GM19467 (cell line): ENCODE measurements at regions not wholly inside any gene's neighbourhood (a gene's known extent, or its start where the extent isn't known, plus 50 kb on each side); places are given as distances from the start of the nearest gene placed in this dataset.

ENCODE experiments used
- ATAC-seq: cut with Tn5 transposase; IDR thresholded peaks from one replicate; pipeline ENCODE4 v1.9.1; 2021; ENCODE audit warnings: mild to moderate bottlenecking, moderate library complexity; ENCODE audit not compliant: unreplicated experiment

- no peak for ATAC-seq
Measured at GRCh38 chr10:3692387-3692999, 92.5 kb downstream of the KLF6 start.

GRCh38 chr10:3691482-3691881 is 93.5 kb downstream of the KLF6 start:
- no peak for ATAC-seq

- no peak for ATAC-seq
Measured at GRCh38 chr10:3689871-3690510, 95.0 kb downstream of the KLF6 start.

- no peak for ATAC-seq
Measured at GRCh38 chr10:3687510-3688081, 97.4 kb downstream of the KLF6 start.

- no peak for ATAC-seq
Measured at GRCh38 chr10:3685384-3685783, 99.6 kb downstream of the KLF6 start.

- no peak for ATAC-seq
Measured at GRCh38 chr10:3684891-3685290, 100.1 kb downstream of the KLF6 start.

GRCh38 chr10:3683560-3683959 is 101.4 kb downstream of the KLF6 start:
- ATAC-seq: no peak

GRCh38 chr10:3682745-3683144 is 102.3 kb downstream of the KLF6 start:
- ATAC-seq: no peak

- ATAC-seq: no peak
Measured at GRCh38 chr10:3681642-3682554, 103.1 kb downstream of the KLF6 start.

GRCh38 chr10:3679950-3680629 is 104.9 kb downstream of the KLF6 start:
- no peak for ATAC-seq

- ATAC-seq: no peak
Measured at GRCh38 chr10:3678629-3679227, 106.3 kb downstream of the KLF6 start.

- no peak for ATAC-seq
Measured at GRCh38 chr10:3676564-3676963, 108.4 kb downstream of the KLF6 start.

GRCh38 chr10:3672220-3672619 is 112.8 kb downstream of the KLF6 start:
- no peak for ATAC-seq

- no peak for ATAC-seq
Measured at GRCh38 chr10:3671386-3671955, 113.5 kb downstream of the KLF6 start.

GRCh38 chr10:3668966-3669330 is 116.1 kb downstream of the KLF6 start:
- no peak for ATAC-seq

GRCh38 chr10:3668276-3668965 is 116.6 kb downstream of the KLF6 start:
- ATAC-seq: no peak

GRCh38 chr10:3666525-3667302 is 118.3 kb downstream of the KLF6 start:
- ATAC-seq: no peak

- ATAC-seq: no peak
Measured at GRCh38 chr10:3665316-3665908, 119.6 kb downstream of the KLF6 start.

- no peak for ATAC-seq
Measured at GRCh38 chr10:3662775-3663174, 122.2 kb downstream of the KLF6 start.
